ACC112 (cell line): ENCODE measurements at regions not wholly inside any gene's neighbourhood (a gene's known extent, or its start where the extent isn't known, plus 50 kb on each side); places are given as distances from the start of the nearest gene placed in this dataset.

ENCODE experiments used
- H2AFZ ChIP-seq: fragments of 200-600 bp; sonication (generic); one replicate; pipeline ENCODE4 v1.6.0; 2017; ENCODE audit warnings: antibody characterized with exemption, low read length; ENCODE audit not compliant: unreplicated experiment
- H3K27ac ChIP-seq: fragments of 200-600 bp; sonication (generic); 2 replicates; pipeline ENCODE4 v1.5.1; 2014; ENCODE audit warnings: low read depth, mild to moderate bottlenecking, antibody characterized with exemption, low read length, moderate library complexity
- H3K27me3 ChIP-seq: fragments of 200-600 bp; sonication (generic); 2 replicates; pipeline ENCODE4 v1.6.1; 2014; ENCODE audit warnings: mild to moderate bottlenecking, antibody characterized with exemption, low read length, moderate library complexity, mixed read lengths; ENCODE audit not compliant: insufficient read depth
- H3K36me3 ChIP-seq: fragments of 200-600 bp; sonication (generic); 2 replicates; pipeline ENCODE4 v1.6.1; 2016; ENCODE audit warnings: mild to moderate bottlenecking, antibody characterized with exemption, low read length, moderate library complexity, mixed read lengths; ENCODE audit not compliant: insufficient read depth
- H3K4me1 ChIP-seq: fragments of 200-600 bp; sonication (generic); one replicate; pipeline ENCODE4 v1.6.1; 2016; ENCODE audit warnings: low read length, mixed read lengths; ENCODE audit not compliant: insufficient read depth, unreplicated experiment, control insufficient read depth
- H3K4me3 ChIP-seq: fragments of 200-600 bp; sonication (generic); 2 replicates; pipeline ENCODE4 v1.5.1; 2014; ENCODE audit warnings: mild to moderate bottlenecking, low read depth, low read length
- H3K79me2 ChIP-seq: fragments of 200-600 bp; sonication (generic); one replicate; pipeline ENCODE4 v1.6.0; 2016; ENCODE audit warnings: low read length; ENCODE audit not compliant: control insufficient read depth, unreplicated experiment, insufficient read depth

DNA sequence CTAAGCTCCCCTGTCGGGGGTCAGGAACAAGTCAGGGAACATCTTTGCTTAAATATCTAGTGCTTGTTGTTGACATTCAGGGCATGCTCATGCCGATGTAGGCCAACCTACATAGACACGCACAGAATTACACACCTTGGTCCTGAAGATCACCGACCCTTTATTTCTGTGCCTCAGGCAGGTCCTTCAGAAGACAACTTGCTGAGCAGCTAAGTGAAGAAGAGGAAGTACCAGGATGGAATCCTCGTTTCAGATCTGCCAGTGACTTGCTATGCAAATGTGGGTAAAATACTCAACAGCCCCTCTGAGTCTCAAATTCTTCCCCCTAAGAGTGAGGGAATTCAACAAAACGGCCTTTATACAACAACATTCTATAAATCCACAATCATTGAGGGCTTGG, 494.7 kb downstream of the BCL11A start:
- no peaks in the 10 kb centered on the region for H3K4me1 ChIP-seq
- H3K4me3 ChIP-seq, result no peak overlapping the region
- H3K36me3 ChIP-seq, result no peaks in the 10 kb centered on the region
- H2AFZ ChIP-seq, result no peak overlapping the region
- no peaks in the 10 kb centered on the region for H3K79me2 ChIP-seq
- no peaks in the 10 kb centered on the region for H3K27me3 ChIP-seq
- H3K27ac ChIP-seq, result no peak overlapping the region

DNA sequence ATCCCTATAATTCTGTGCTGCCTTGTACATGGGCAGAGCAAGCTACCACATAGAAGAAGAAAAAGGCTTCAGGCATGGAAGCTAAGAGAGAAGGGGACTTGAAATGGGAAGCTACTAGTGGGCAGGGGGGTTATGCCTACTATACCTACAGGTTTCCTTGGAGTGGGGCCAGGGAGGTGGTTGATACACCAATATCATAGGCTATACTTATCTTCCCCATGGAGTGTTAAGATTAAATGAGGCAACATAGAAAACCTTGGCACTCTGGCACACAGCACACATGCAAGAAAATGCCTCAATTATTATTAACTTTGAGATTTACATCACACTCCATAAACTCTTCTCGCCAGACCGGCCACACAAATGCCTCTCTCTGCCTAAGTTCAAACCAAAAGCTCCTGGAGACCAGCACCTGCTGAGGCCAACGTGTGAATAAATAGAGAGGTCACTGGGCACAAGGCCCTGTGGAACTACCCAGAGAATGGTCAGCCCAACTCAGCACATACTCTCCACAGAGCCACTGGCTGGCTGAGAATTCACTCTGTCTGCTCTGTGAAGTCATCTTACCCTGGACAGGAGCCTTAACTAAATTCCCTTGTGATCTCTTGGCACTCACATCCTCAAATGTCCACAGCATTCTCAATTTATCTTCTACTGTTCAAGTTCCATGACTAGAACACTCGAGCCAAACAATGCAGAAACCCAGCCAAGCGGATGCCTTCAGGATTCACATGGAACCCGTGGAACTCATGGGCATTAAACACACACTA, 498.7 kb downstream of the BCL11A start:
- H3K27ac ChIP-seq, result no peak overlapping the region
- no peaks in the 10 kb centered on the region for H3K36me3 ChIP-seq

DNA sequence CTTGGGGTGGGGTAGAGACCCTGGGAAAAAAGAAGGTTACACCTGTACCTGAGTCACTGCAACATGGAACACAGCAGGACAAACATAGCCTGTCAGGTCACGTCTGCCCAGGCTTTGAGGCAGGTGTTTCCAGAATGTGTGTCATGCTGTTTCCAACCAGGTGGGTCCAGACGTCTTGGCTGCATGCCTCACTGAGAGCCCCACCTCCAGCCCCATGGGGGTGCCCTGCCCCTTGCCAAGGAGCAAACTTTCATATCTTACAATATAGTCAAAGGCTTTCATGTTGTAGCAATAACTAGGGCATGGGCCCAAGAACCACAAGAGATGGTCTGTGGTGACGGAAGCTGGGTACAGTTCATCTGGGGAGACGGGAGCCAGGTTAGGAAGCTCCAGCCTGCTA, 499.7 kb downstream of the BCL11A start:
- Histone ChIP-seq H3K79me2 (no peaks in the 10 kb centered on the region), H3K27me3 (no peaks in the 10 kb centered on the region)

More for the DNA sequence above, 498.7 kb downstream of the BCL11A start:
- no peaks in the 10 kb centered on the region for H3K79me2 ChIP-seq
- H3K4me1 ChIP-seq, result no peaks in the 10 kb centered on the region
- H2AFZ ChIP-seq, result no peak overlapping the region
- H3K27me3 ChIP-seq, result no peaks in the 10 kb centered on the region
- H3K4me3 ChIP-seq, result no peak overlapping the region

DNA sequence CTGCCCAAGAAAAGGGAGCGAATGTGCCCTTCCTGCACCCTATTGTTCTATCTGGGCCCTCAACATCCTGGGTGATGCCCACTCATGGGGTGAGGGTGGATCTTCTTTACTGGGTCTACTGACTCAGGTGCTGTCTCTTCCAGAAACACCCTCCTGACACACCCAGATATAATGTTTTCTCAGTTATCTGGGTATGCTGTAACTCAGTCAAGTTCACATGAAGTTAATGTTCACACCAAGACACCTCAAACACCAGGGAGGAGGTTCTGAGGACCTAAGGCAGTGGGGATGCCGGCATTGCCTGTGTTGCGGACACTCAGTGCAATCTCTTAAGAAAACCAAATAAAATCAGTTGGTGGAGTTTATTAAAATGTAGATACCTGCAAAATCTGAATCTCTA, 500.9 kb downstream of the BCL11A start:
- Histone ChIP-seq H3K79me2 (no peaks in the 10 kb centered on the region), H3K4me1 (no peaks in the 10 kb centered on the region), H3K27me3 (no peaks in the 10 kb centered on the region), H3K36me3 (no peaks in the 10 kb centered on the region), H3K27ac (no peak overlapping the region), H3K4me3 (no peak overlapping the region), H2AFZ (no peak overlapping the region)

More for the DNA sequence above, 499.7 kb downstream of the BCL11A start:
- H3K36me3 ChIP-seq, result no peaks in the 10 kb centered on the region
- H3K4me3 ChIP-seq, result no peak overlapping the region
- H2AFZ ChIP-seq, result no peak overlapping the region
- no peak overlapping the region for H3K27ac ChIP-seq
- H3K4me1 ChIP-seq, result no peaks in the 10 kb centered on the region

DNA sequence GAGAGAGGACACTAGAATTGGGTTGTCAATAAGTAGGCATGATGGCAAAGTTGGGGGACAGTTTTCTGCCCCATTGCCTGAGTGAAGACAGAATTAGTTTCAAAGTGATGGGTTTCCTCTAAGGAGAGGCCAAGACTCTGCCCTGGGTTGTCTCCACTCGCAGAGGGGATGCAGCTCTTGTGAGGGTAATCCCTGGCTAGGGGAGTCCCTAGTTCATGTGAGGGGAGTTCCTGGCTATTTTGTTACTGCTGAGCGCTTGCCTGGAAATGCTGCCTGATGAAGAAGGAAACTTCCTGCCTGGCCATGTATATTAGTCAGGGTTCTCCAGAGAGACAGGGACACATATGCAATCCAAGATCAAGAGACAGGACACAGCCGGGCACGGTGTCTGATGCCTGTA, 501.5 kb downstream of the BCL11A start:
- Histone ChIP-seq H3K27ac (no peak overlapping the region), H3K36me3 (no peaks in the 10 kb centered on the region), H3K4me3 (no peak overlapping the region), H3K79me2 (no peaks in the 10 kb centered on the region), H3K4me1 (no peaks in the 10 kb centered on the region), H3K27me3 (no peaks in the 10 kb centered on the region), H2AFZ (no peak overlapping the region)

DNA sequence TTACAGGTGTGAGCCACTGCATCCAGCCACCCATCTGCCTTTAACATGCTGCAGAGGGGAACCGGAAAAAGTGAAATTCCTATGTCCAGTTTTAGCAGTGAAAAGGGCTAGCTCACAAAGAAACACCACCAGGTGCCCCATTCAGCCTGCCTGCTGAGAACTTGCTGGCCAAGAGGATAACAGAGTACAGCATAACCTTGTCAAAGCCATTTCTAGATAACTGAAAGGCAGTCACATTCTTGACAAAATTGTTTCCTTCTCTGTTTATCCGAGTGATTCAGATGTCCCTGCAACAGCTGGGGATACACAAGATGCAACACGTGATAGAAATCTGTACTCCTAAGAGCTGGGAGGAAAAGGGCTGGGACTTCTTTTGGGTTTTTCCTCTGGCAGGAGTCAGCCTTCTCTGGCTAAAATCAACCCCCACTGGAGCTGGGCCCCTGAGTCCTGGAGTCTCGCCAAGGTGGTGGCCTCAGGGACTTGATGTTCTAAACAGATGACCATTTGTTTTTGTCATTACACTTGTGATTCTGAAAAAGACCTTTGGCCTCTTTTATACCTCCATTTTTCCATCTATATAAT, 505.4 kb downstream of the BCL11A start:
- no peak overlapping the region for H3K4me3 ChIP-seq
- H3K36me3 ChIP-seq, result no peaks in the 10 kb centered on the region
- H3K4me1 ChIP-seq, result no peaks in the 10 kb centered on the region
- no peaks in the 10 kb centered on the region for H3K79me2 ChIP-seq
- H3K27ac ChIP-seq, result no peak overlapping the region
- no peak overlapping the region for H2AFZ ChIP-seq
- H3K27me3 ChIP-seq, result no peaks in the 10 kb centered on the region

DNA sequence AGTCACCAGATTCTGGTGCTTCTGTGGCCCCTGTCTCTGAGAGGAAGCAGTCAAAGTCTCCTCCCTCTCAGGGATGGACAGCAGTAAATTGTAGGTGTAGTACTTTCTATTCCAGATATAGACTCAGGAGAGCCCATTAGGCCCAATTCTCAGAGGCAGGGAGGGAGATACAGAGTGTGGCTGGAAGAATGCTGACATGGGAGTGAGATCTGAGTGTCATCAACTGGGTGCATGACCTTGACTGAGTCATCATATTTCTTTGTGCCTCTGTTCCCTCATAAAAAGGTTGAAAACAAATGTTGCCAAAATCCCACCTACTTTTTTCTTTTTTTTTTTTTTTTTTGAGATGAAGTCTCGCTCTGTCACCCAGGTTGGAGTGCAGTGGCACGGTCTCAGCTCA, 506.1 kb downstream of the BCL11A start:
- Histone ChIP-seq H3K27me3 (no peaks in the 10 kb centered on the region), H3K4me3 (no peak overlapping the region), H3K27ac (no peak overlapping the region), H3K4me1 (no peaks in the 10 kb centered on the region), H3K79me2 (no peaks in the 10 kb centered on the region), H3K36me3 (no peaks in the 10 kb centered on the region), H2AFZ (no peak overlapping the region)

DNA sequence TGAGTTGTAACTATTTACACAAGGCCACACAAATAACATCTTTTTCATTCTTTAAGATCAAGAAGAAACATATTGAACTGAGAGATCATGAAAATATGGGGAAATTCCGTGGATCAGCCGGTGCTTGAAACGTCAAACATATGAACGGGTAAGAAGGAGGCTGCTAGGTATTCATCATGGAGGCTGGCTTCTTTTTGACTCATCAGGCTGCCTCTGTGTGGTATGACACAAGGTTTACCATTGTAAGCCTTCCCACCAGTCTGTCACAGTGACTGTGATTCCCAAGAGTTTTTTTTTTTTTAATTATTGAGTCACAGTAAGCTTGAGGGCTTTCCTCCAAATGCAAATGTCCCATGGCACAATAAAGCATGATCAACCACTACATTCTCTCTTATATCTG, 506.9 kb downstream of the BCL11A start:
- no peaks in the 10 kb centered on the region for H3K36me3 ChIP-seq
- no peaks in the 10 kb centered on the region for H3K4me1 ChIP-seq
- no peak overlapping the region for H3K4me3 ChIP-seq
- no peak overlapping the region for H2AFZ ChIP-seq
- H3K79me2 ChIP-seq, result no peaks in the 10 kb centered on the region
- no peaks in the 10 kb centered on the region for H3K27me3 ChIP-seq
- no peak overlapping the region for H3K27ac ChIP-seq

DNA sequence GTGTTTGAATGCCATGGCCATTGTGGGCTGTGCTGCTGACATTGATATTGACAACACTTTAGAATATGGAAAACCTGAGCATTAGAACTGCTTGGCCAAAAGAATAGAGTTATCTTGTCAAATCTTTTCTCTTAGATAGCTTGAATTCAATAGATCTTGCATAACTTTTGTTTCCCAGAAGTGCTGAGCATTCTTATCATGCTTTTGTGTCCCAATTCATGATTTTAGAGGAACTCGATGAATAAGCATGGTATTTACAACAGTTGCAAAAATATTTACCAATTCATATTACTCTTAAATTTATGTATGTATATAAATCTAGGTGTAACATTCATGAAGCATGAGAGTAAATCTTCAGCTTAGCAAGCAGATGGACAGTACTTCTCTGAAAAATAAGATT, 508.0 kb downstream of the BCL11A start:
- Histone ChIP-seq H3K27ac (no peak overlapping the region), H3K79me2 (no peaks in the 10 kb centered on the region), H3K4me3 (no peak overlapping the region), H2AFZ (no peak overlapping the region), H3K4me1 (no peaks in the 10 kb centered on the region), H3K27me3 (no peaks in the 10 kb centered on the region), H3K36me3 (no peaks in the 10 kb centered on the region)

DNA sequence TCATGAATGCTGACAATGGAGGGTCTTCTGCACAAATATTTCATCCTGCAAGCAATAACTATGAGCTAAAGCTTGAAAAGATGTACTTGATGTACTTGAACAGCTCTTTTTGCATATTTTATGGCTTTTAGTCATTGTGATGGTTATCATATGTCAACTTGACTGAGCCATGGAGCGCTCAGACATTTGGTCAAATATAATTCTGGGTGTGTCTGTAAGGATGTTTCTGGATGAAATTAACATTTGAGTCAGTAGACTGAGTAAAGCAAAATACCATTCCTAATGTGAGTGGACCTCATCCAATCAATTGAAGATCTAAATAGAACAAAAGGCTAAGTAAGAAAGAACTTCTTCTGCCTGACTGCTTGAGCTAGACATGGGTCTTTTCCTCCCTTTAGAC, 509.0 kb downstream of the BCL11A start:
- H2AFZ ChIP-seq, result no peak overlapping the region
- H3K27ac ChIP-seq, result no peak overlapping the region
- H3K79me2 ChIP-seq, result no peaks in the 10 kb centered on the region
- H3K4me3 ChIP-seq, result no peak overlapping the region
- H3K27me3 ChIP-seq, result no peaks in the 10 kb centered on the region
- no peaks in the 10 kb centered on the region for H3K4me1 ChIP-seq
- H3K36me3 ChIP-seq, result no peaks in the 10 kb centered on the region

DNA sequence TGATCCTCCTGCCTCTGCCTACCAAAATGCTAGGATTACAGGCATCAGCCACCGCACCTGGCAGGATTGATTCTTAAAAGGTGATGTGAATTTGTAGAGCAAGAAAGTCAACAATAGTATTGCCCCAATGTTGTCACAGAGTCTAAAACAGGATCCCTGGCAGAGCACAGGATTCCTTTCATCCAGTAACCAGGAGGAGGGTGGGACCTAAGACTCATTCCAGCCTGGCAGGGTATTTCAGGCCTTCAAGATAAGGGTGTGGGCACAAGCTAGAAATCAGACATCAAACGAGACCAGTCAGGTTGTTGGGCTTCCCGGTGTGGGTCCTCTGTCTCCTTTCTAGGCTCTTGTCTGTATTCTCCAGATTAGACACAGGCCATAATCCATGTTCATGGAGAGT, 511.4 kb downstream of the BCL11A start:
- no peaks in the 10 kb centered on the region for H3K79me2 ChIP-seq
- H3K27me3 ChIP-seq, result no peaks in the 10 kb centered on the region
- H3K4me3 ChIP-seq, result no peak overlapping the region
- no peaks in the 10 kb centered on the region for H3K36me3 ChIP-seq
- H3K4me1 ChIP-seq, result no peaks in the 10 kb centered on the region
- no peak overlapping the region for H2AFZ ChIP-seq
- H3K27ac ChIP-seq, result no peak overlapping the region
